Upper lobe of right lung (tissue), 1 donor: ENCODE measurements at regions not wholly inside any gene's neighbourhood (a gene's known extent, or its start where the extent isn't known, plus 50 kb on each side); places are given as distances from the start of the nearest gene placed in this dataset.

Experiments used
- ATAC-seq: fragments of 200-7000 bp; cut with Tn5 transposase; one replicate; pipeline ENCODE4 v1.9.1; 2020; ENCODE audit warnings: mild to moderate bottlenecking, moderate library complexity
- DNase-seq: peaks from one replicate; pipeline ENCODE4 v3.0.0-alpha.2; 2020
- H3K27ac ChIP-seq: fragments of 200-600 bp; one replicate; pipeline ENCODE4 v1.8.0; 2022
- H3K27me3 ChIP-seq: fragments of 200-600 bp; one replicate; pipeline ENCODE4 v1.8.0; 2022; ENCODE audit warnings: mild to moderate bottlenecking
- H3K36me3 ChIP-seq: fragments of 200-600 bp; one replicate; pipeline ENCODE4 v1.8.0; 2022
- H3K4me1 ChIP-seq: fragments of 200-600 bp; one replicate; pipeline ENCODE4 v1.8.0; 2022
- H3K4me3 ChIP-seq: fragments of 200-600 bp; one replicate; pipeline ENCODE4 v1.8.0; 2022; ENCODE audit warnings: mild to moderate bottlenecking
- H3K9me3 ChIP-seq: fragments of 200-600 bp; one replicate; pipeline ENCODE4 v1.8.0; 2022
- intact Hi-C: fragments of 100-400 bp; cut with DNase I; formaldehyde crosslinking; loops from one replicate; pipeline ENCODE4 v1.11.0; 2022
- TF ChIP-seq, protein P1 (sequence below): fragments of 200-600 bp; IDR thresholded peaks from one replicate; pipeline ENCODE4 v1.8.0; 2022; ENCODE audit warnings: antibody characterized with exemption
- donor health status: DM: no; HTN: yes; CAD: no; lungs with severe emphysema.

- TF ChIP-seq, protein P1, sequence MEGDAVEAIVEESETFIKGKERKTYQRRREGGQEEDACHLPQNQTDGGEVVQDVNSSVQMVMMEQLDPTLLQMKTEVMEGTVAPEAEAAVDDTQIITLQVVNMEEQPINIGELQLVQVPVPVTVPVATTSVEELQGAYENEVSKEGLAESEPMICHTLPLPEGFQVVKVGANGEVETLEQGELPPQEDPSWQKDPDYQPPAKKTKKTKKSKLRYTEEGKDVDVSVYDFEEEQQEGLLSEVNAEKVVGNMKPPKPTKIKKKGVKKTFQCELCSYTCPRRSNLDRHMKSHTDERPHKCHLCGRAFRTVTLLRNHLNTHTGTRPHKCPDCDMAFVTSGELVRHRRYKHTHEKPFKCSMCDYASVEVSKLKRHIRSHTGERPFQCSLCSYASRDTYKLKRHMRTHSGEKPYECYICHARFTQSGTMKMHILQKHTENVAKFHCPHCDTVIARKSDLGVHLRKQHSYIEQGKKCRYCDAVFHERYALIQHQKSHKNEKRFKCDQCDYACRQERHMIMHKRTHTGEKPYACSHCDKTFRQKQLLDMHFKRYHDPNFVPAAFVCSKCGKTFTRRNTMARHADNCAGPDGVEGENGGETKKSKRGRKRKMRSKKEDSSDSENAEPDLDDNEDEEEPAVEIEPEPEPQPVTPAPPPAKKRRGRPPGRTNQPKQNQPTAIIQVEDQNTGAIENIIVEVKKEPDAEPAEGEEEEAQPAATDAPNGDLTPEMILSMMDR = peak; percentile 62
- DNase-seq = no peak
- no peaks in the 10 kb centered on the region for H3K4me1 ChIP-seq
- no peaks in the 10 kb centered on the region for H3K36me3 ChIP-seq
- no peaks in the 10 kb centered on the region for H3K27me3 ChIP-seq
- intact Hi-C loops = no loop called here
- H3K9me3 ChIP-seq = no peaks in the 10 kb centered on the region
- peak; percentile 84 for ATAC-seq
- no peak overlapping the region for H3K4me3 ChIP-seq
- H3K27ac ChIP-seq = no peak overlapping the region
Measured at GRCh38 chr3:5304789-5305683, 117.5 kb downstream of the EDEM1 start.

- no peaks in the 10 kb centered on the region for H3K27me3 ChIP-seq
- no peaks in the 10 kb centered on the region for H3K36me3 ChIP-seq
- intact Hi-C loops = no loop called here
- DNase-seq (no peak), ATAC-seq (no peak)
- H3K9me3 ChIP-seq = no peaks in the 10 kb centered on the region
- H3K27ac ChIP-seq = no peak overlapping the region
- no peak overlapping the region for H3K4me3 ChIP-seq
- no peaks in the 10 kb centered on the region for H3K4me1 ChIP-seq
- TF ChIP-seq, protein P1 = peak; percentile 2
Measured at GRCh38 chr3:5305684-5305989, 118.1 kb downstream of the EDEM1 start.

DNA sequence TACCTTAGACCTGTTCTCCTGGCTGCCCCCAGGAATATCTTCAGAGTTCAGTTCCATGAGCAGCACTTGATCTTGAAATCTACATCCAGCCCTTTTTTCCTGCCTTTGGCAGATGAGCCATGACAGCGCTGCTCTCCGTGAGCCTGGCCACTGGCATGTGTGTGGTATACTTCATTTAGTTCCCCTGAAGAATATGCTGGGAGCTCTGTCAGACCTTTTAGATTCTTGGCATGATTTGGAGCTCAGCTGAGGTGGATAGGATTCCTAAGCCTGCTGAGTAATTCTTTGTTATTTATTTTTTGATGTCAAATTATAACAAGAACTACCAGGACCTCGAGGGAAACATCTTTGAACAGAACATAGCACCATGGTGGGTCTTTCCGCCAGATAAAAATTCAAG, 121.7 kb downstream of the EDEM1 start:
- TF ChIP-seq, protein P1 = no peak
- Histone ChIP-seq H3K36me3 (no peaks in the 10 kb centered on the region), H3K4me3 (no peak overlapping the region), H3K9me3 (no peaks in the 10 kb centered on the region), H3K4me1 (no peaks in the 10 kb centered on the region), H3K27ac (no peak overlapping the region), H3K27me3 (no peaks in the 10 kb centered on the region)
- ATAC-seq (no peak), DNase-seq (no peak)
- intact Hi-C loops = no loop called here

- Histone ChIP-seq H3K4me1 (no peaks in the 10 kb centered on the region), H3K27me3 (no peaks in the 10 kb centered on the region), H3K9me3 (no peaks in the 10 kb centered on the region), H3K36me3 (no peaks in the 10 kb centered on the region), H3K4me3 (no peak overlapping the region), H3K27ac (no peak overlapping the region)
- DNase-seq = no peak
- ATAC-seq = no peak
- intact Hi-C loops = no loop called here
- TF ChIP-seq, protein P1 = no peak
Measured at GRCh38 chr3:5309602-5310001, 122.1 kb downstream of the EDEM1 start.

DNA sequence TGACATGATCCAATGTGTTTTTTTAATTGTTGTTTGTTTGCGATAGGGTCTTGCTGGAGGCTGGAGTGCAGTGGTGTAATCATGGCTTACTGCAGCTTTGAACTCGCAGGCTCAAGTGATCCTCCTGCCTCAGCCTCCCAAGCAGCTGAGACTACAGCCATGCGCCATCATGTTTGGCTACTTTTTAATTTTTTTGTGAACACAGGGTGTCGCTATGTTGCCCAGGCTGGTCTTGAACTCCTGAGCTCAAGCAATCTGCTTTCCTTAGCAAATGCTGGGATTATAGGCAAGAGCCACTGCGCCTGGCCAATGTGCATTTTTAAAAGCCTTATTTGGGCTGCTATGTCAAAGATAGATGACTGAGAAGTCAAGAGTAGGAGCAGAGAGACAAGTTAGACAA, 123.0 kb downstream of the EDEM1 start:
- TF ChIP-seq, protein P1 = no peak
- Histone ChIP-seq H3K4me3 (no peak overlapping the region), H3K27me3 (no peaks in the 10 kb centered on the region), H3K4me1 (no peaks in the 10 kb centered on the region), H3K27ac (no peak overlapping the region), H3K36me3 (no peaks in the 10 kb centered on the region), H3K9me3 (no peaks in the 10 kb centered on the region)
- intact Hi-C loops = no loop called here
- ATAC-seq (no peak), DNase-seq (no peak)

GRCh38 chr3:5312290-5312689, 124.8 kb downstream of the EDEM1 start:
- no peak for ATAC-seq
- Histone ChIP-seq H3K4me1 (no peaks in the 10 kb centered on the region), H3K27me3 (no peaks in the 10 kb centered on the region), H3K27ac (no peak overlapping the region), H3K9me3 (no peaks in the 10 kb centered on the region), H3K36me3 (no peaks in the 10 kb centered on the region), H3K4me3 (no peak overlapping the region)
- DNase-seq = no peak
- TF ChIP-seq, protein P1 = no peak
- intact Hi-C loops = no loop called here
